Ascending aorta (tissue), 2 donors: ENCODE measurements at regions not wholly inside any gene's neighbourhood (a gene's known extent, or its start where the extent isn't known, plus 50 kb on each side); places are given as distances from the start of the nearest gene placed in this dataset.

Experiments used
- DNase-seq, 2 donors: peaks; one replicate each; pipeline ENCODE4 v3.0.0-alpha.2; 2019; ENCODE audit warnings: low spot score in 2 of 2
- H3K27ac ChIP-seq, 2 donors: fragments of 200-600 bp; sonication (generic); one replicate each; pipeline ENCODE4 v1.5.1; 2016 to 2017; ENCODE audit warnings: mild to moderate bottlenecking in 1 of 2
- H3K27me3 ChIP-seq: fragments of 200-600 bp; sonication (generic); one replicate; pipeline ENCODE4 v1.5.1; 2017
- H3K36me3 ChIP-seq, 2 donors: fragments of 200-600 bp; sonication (generic); one replicate each; pipeline ENCODE4 v1.5.1; 2016
- H3K4me1 ChIP-seq, 2 donors: fragments of 200-600 bp; sonication (generic); one replicate each; pipeline ENCODE4 v1.5.1; 2016 to 2017; ENCODE audit warnings: mild to moderate bottlenecking in 1 of 2
- H3K4me3 ChIP-seq, 2 donors: fragments of 200-600 bp; sonication (generic); one replicate each; pipeline ENCODE4 v1.5.1; 2016 to 2017; ENCODE audit warnings: mild to moderate bottlenecking in 1 of 2
- H3K9me3 ChIP-seq, 2 donors: fragments of 200-600 bp; sonication (generic); one replicate each; pipeline ENCODE4 v1.5.1; 2016
- CTCF ChIP-seq, 3 experiments: fragments of 200-600 bp in 2 of 3; fragments of 450-650 bp in 1 of 3; sonication (generic) in 2 of 3; IDR thresholded peaks; one replicate each; pipeline ENCODE4 v1.5.1; 2016 to 2019; ENCODE audit warnings: antibody characterized with exemption in 3 of 3, mild to moderate bottlenecking in 1 of 3, moderate library complexity in 1 of 3
- intact Hi-C: fragments of 100-400 bp; cut with DNase I; formaldehyde crosslinking; loops from one replicate; pipeline ENCODE4 v1.15.1; 2023

- Histone ChIP-seq H3K9me3 (no peaks in the 10 kb centered on the region), H3K36me3 (no peaks in the 10 kb centered on the region), H3K4me1 (no peaks in the 10 kb centered on the region), H3K27ac (no peak overlapping the region), H3K27me3 (no peaks in the 10 kb centered on the region), H3K4me3 (no peak overlapping the region)
- no peak for DNase-seq
- no peak for TF ChIP-seq CTCF (IDR thresholded peaks at IDR 0.05)
- intact Hi-C loops: no loop called here
Observed at GRCh38 chr21:32975811-32976431, 49.8 kb upstream of the OLIG2 start.
